ENCODE measurements at regions not wholly inside any gene's neighbourhood (a gene's known extent, or its start where the extent isn't known, plus 50 kb on each side); places are given as distances from the start of the nearest gene placed in this dataset.

GRCh38 chr21:17334484-17334883 lies 178.4 kb upstream of the CXADR start:
- H3K27me3 ChIP-seq: no peaks in the 10 kb centered on the region
- intact Hi-C loops (cut with DNase I): no loop called here
- ATAC-seq: no peak

GRCh38 chr21:17340081-17340480 lies 172.8 kb upstream of the CXADR start:
- Histone ChIP-seq H3K4me1 (no peaks in the 10 kb centered on the region), H3K9me3 (no peaks in the 10 kb centered on the region), H3K27me3 (no peaks in the 10 kb centered on the region), H3K27ac (no peak overlapping the region), H3K36me3 (no peaks in the 10 kb centered on the region), H3K4me3 (no peak overlapping the region)
- no peak for DNase-seq
- intact Hi-C loops (cut with DNase I): no loop called here
- TF ChIP-seq CTCF (IDR thresholded peaks at IDR 0.05): no peak
- ATAC-seq: no peak

More at GRCh38 chr21:17334484-17334883, 178.4 kb upstream of the CXADR start:
- Histone ChIP-seq H3K4me1 (no peaks in the 10 kb centered on the region), H3K27ac (no peak overlapping the region), H3K9me3 (no peaks in the 10 kb centered on the region), H3K36me3 (no peaks in the 10 kb centered on the region), H3K4me3 (no peak overlapping the region)
- DNase-seq: no peak
- no peak for TF ChIP-seq CTCF (IDR thresholded peaks at IDR 0.05)

GRCh38 chr21:17343055-17343454 lies 169.8 kb upstream of the CXADR start:
- intact Hi-C loops (cut with DNase I): no loop called here
- DNase-seq: no peak
- no peak overlapping the region for H3K27ac ChIP-seq
- H3K4me3 ChIP-seq: no peak overlapping the region
- no peak for ATAC-seq
- H3K4me1 ChIP-seq: no peaks in the 10 kb centered on the region
- H3K27me3 ChIP-seq: no peaks in the 10 kb centered on the region
- no peaks in the 10 kb centered on the region for H3K36me3 ChIP-seq
- no peak for TF ChIP-seq CTCF (IDR thresholded peaks at IDR 0.05)
- H3K9me3 ChIP-seq: no peaks in the 10 kb centered on the region

- Histone ChIP-seq H3K36me3 (no peaks in the 10 kb centered on the region), H3K27me3 (no peaks in the 10 kb centered on the region), H3K9me3 (no peaks in the 10 kb centered on the region), H3K4me3 (no peak overlapping the region), H3K27ac (no peak overlapping the region), H3K4me1 (no peaks in the 10 kb centered on the region)
- DNase-seq: no peak
- TF ChIP-seq CTCF (IDR thresholded peaks at IDR 0.05): no peak
- no peak for ATAC-seq
- intact Hi-C loops (cut with DNase I): no loop called here
These were observed 164.5 kb upstream of the CXADR start for GRCh38 chr21:17348357-17348756.

GRCh38 chr21:17348849-17349248 lies 164.0 kb upstream of the CXADR start:
- Histone ChIP-seq H3K4me3 (no peak overlapping the region), H3K27ac (no peak overlapping the region), H3K4me1 (no peaks in the 10 kb centered on the region), H3K27me3 (no peaks in the 10 kb centered on the region), H3K36me3 (no peaks in the 10 kb centered on the region), H3K9me3 (no peaks in the 10 kb centered on the region)
- no peak for ATAC-seq
- no peak for DNase-seq
- no peak for TF ChIP-seq CTCF (IDR thresholded peaks at IDR 0.05)
- intact Hi-C loops (cut with DNase I): no loop called here

- Histone ChIP-seq H3K27me3 (no peaks in the 10 kb centered on the region), H3K4me3 (no peak overlapping the region), H3K27ac (no peak overlapping the region), H3K4me1 (no peaks in the 10 kb centered on the region), H3K36me3 (no peaks in the 10 kb centered on the region), H3K9me3 (no peaks in the 10 kb centered on the region)
- intact Hi-C loops (cut with DNase I): no loop called here
- ATAC-seq: no peak
- DNase-seq: no peak
- no peak for TF ChIP-seq CTCF (IDR thresholded peaks at IDR 0.05)
These were observed 161.1 kb upstream of the CXADR start for GRCh38 chr21:17351766-17352165.
